Activated CD4-positive, alpha-beta T cell treated with anti-CD3 and anti-CD28 coated beads for 24 hours (primary cell): ENCODE measurements at regions not wholly inside any gene's neighbourhood (a gene's known extent, or its start where the extent isn't known, plus 50 kb on each side); places are given as distances from the start of the nearest gene placed in this dataset.

Experiments used
- DNase-seq, 2 donors: peaks; one replicate each; pipeline ENCODE4 v3.0.0-alpha.2; 2020; ENCODE audit warnings: low read depth in 2 of 2

DNA sequence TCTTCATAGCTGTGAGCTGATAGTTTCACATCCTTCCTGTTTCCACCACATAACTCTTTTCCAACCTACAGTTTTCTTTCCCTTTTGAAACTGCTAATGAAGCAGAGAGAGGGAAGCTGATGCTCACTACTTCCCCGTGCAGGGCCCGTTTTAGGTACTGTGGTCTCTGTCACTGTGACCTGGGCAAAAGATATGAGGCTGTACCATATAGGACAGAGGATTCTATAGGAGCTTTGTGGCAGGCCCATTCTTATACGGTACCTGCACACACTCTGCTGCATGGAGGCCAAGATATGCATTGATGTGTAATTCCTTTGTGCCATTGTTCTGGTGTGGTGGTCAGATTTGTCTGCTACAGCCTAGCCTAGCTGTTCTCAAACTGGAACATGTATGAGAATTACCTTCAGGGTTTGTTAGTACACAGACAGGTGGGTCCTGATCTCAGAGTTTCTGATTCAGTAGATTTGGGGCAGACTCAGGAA, 577.3 kb downstream of the LMO7 start:
- no peak for DNase-seq

DNA sequence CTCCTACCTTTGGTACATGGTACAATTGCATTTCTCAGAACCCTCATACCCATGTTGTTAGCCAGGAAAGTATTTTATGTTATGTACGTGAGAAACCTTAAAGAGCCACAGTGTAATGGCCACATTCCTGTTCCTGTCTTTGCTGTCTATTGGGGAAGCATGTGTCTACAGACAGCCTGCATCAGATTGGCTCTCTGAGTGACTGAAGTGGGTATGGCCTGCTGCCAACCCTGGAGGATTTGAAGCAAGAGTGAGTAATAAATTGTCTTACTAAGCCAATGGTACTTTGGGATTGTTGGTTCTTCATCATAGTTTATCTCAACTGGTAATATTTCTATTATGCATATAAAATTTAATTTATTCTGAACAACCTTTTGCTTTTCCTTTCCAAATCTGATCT, 574.1 kb downstream of the LMO7 start:
- DNase-seq: no peak

DNA sequence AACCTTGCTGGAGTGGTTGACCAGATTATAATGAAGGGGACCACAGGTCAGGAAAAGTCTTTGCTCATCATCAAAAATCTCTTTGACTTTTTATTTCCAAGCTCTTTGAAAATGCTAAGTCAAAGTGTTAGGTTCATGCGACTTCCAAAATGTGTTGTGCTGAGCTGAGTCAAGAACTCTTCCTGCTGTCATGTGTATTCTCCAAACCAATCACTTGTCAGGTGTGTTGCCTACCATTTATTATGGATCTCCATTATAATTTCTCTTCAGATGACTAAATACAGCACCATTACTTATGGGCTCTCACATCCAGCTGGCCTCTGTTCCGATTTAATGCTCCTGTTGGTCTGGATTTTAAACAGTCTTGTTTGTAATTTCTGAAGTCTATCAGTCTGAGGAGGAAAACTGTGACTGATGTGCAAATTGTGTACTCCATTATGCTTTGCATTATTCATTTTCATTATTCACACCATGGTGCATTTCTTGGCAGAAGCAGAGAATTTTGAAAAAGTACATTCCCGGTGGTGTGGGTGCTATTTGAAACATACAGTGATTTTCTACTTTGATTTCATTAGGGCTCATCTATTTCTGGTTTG, 562.5 kb downstream of the LMO7 start:
- no peak for DNase-seq

DNA sequence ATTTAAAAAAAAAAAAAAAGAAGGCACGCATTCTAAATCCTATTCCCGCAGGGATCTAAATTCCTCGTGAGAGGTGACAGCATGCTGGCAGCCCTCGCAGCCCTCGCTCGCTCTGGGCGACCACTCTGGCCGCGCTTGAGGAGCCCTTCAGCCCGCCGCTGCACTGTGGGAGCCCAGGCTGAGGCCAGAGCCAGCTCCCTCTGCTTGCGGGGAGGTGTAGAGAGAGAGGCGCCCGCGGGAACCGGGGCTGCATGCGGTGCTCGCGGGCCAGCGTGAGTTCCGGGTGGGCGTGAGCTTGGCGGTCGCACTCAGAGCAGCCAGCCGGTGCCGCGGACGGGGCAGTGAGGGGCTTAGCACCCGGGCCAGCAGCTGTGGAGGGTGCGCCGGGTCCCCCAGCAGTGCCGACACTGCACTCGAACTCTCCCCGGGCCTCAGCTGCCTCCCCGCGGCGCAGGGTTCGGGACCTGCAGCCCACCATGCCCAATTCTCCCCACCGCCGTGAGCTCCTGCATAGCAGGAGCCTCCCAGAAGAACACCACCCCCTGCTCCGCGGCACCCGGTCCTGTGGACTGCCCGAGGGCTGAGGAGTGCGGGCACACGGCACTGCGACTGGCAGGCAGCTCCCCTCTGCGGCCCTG, 553.9 kb downstream of the LMO7 start:
- no peak for DNase-seq

DNA sequence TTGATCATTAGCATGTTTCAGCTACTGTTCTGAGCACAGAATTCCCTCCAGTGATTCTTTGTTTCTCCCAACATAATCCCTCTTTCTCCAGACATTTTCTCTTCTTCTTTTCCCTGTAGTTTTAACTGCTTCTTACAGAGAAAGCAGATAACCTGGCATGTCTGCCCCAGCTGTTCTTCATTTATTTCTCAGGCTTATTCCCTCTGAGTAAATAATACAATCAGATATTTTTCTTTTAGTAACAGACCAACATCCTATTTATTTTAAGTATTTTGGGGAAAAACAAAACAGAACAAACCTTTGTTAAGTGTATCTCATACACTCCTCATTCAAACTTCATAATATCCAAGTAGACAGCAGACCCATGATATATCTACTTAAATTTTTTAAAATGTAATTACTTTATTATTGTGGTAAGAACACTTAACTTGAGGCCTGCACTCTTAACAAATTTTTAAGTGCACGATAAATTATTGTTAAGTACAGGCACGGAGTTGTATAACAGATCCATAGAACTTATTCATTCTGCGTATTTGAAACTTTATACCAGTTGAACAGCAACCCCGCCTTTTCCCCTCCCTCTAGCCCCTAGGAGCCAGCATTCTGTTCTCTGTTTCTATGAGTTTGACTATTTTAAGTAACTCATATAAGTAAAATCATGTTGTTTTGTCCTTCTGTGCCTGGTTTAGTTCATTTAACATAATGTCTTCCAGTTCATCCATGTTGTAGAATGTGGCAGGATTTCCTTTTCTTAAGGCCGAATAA, 540.0 kb downstream of the LMO7 start:
- DNase-seq: no peak

DNA sequence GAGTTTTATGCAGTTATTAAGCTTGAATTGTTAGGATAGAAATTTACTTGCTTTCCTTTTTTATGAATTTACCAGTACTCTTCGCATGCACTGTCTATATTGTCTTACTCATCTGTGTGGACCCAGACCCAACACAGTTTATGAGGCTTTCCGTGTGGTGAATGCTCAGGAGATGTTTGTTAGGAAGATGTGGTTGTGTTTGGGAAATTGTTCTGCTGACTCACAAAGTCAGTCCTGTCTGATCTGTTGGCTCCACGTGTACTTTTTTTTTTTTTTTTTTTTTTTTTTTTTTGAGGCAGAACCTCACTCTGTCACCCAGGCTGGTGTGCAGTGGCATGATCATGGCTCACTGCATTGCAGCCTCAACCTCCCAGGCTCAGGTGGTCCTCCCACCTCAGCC, 532.5 kb downstream of the LMO7 start:
- DNase-seq: no peak

DNA sequence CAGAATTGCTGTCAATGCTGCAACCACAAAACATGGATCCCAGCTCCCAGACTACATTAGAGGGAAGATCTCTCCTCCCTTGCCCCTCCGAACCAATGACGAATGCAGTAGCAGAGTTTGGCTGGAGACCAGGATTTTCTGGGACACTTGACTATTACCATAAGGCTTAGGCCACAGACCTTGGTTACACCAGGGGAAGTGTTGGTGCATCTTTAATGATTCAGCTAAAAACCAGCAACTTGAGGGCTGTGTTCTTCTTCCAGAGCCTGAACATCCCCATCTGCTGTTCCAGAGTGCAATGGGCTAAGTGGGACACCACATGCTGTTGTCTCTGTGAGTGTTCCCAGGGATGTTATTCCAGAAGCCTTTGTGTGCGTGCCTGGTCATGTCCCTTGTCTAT, 528.2 kb downstream of the LMO7 start:
- DNase-seq: no peak

DNA sequence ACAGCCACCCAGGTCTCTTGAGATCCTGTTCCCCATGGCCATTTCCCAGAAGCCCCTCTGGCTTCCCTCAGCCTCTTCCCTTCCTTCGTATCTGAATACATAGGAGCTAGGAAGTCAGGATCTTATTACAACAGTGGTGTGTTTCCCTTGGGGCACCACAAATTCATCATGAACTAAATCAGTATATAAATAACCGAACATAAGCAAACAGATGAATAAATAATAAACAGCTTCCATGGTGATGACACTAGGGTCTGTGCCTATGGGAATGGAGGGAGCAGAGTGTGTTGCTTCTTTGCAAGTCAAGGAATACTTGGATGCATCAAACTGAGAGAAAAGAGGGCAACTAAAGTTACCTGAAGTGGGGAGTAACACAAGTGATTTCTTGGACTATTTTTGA, 527.6 kb downstream of the LMO7 start:
- DNase-seq: no peak

DNA sequence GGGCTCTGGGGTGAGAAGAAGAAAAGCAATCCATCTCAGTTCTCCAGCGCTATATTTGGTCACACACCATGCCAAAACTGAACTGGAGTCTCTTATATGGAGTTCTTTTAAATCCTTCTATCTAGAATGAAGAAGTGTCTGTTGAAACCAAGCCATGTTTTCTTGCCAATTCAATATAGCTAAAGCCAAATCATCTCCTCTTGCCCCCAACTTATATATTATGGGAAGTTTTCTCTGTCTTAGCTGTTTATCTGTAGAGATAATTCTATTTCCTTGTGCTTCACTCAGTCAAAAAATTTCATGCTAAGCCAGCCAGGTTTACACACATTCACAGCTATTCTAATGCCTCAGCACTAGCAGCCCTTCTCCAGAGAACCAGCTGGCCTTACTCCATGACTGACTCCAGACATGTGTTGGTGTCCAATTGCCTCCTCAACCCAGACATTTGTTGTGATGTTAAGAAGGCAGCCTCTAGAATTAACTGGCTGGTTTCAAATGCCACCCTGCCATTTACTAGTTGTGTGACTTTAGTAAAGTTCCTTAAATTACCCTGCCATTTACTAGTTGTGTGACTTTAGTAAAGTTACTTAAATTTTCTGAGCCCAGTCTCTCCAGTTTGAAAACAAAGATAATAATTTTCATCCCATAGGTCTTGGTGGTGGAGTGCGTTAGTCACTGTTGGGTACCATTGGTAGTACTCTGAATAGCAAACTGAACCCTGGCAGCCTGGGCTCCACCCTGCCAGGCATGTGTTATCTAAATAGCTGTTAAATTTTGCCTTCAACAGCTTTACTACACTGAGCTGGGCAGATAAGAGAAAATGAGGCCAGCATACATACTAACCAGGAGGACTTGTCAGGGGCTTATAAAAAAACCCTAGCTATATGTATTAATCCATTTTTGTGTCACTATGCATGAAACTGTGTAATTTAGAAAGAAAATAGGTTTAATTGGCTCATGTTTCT, 525.1 kb downstream of the LMO7 start:
- no peak for DNase-seq

DNA sequence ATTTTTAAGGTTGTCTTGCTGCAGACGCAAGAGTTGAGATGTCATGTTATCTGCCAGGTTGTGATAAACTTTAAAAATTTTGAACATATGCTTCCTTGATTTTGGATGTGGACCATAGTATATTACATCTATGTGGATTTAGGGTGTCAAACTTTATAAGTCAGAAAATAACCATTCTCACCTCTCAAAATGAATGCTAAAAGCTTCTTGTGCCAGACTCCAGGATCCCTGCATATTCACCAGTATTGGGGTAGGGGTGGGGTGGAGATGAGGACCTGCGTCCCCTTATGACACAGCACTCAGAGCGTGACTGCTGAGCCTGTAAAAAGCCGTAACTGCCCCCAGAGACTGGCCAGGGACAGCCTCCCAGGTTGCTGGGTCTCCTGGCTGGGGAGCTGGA, 524.4 kb downstream of the LMO7 start:
- no peak for DNase-seq

DNA sequence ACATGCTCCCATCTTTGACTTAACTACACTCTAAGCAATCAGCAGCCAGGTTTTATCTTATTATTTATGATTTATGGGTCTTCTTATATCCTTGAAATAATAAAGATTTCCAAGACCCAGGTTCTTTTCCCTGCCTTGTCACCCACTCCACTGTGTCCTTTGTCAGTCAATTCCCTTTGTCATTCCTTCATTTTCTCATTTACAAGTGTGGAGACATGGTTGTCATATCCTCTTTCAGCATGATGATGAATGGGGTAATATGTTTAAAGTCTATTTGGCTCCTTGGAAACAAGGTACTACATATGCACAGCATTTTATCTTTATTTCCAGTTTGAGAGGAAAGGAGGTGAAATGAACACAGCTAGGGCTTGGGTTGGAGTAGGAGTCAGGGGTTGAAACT, 521.8 kb downstream of the LMO7 start:
- no peak for DNase-seq

DNA sequence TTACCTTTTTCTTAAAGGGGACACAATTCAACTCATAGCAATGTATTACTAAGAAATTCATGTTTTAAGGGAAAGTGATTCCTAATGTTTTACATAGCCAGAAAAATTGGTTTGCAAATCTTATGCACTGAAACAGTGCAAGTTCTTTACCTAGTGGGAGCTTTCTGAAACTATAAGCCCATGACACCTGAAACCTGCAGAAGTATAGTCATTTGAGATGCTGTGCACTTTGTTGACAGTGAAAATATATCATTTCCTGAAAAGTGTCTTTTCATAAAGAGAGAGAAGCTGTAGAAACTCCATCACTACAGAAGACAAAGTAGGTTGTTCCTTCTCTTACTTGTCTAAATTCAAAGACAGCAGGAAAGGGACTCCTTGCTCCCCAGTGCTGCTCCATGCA, 517.1 kb downstream of the LMO7 start:
- DNase-seq: no peak

DNA sequence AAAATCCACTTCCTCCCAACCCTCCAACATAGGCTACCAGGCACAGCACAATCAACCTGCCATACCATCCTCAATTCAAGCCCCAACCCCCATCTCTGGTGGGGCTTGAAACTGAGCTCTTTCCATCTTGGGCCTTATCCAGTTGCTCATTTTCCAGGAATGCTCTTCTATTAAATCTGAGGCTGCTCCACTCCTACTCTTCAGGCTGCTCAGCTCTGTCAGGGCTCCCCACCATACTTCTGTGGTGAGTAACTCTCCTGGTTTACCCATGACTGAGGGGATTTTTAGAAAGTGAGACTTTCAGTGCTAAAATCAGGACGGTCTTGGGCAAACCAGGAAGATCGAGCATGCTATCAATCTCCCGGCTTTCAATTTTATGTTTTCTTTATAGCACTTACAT, 512.8 kb downstream of the LMO7 start:
- DNase-seq: no peak

DNA sequence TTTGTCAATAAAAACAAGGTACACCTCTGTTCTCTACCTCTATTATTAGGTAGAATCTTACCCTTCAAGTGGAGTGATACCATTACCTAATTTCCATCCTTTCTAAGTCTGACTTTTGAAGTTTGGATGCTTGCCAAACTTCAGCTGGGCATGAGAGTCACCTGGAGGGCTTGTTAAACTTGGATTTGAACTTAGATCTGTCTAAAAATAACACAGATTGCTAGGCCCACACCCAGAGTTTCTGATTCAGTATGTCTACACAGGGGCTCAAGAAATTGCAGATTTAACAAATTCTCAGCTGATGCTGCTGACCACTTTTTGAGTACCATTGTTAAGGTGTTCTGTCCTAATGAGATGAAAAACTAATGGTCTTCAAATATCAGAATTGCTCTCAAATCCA, 512.2 kb downstream of the LMO7 start:
- no peak for DNase-seq

DNA sequence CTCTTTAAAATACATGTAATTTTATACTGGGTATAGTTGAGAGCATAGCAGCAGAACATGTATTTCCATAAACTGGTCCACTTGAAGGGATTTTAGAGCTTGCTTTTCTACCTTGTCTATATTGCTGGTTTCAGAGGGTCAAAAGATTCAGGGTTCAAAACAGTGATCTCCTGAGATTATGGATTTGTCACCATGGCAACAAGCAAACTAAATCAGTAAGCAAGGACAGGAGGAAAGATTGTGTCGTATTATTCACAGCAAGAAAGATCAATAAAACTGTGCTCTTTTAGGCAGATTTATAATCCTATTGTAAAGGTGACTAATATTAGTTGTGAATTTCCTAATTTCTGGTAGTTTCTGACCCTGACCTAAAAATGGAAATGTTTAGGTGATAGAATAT, 496.4 kb downstream of the LMO7 start:
- DNase-seq: no peak

DNA sequence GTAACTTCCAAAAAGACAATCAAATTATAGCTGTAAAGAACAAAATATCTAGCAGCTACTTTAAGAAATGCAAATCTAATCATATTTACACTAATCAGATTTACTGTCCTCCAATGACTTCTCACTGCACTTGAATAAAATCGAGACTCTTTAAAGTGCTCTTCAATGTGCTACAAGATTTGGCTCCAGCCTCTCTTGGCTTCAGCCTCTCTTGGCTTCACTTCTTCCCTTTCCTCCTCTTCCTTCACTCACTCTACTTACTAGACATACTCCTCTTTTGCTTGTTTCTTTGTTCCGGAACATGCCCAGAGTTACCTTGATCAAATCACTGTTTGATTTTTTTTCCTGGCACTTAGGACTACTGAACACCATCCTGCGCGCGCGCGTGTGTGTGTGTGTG, 495.4 kb downstream of the LMO7 start:
- no peak for DNase-seq

DNA sequence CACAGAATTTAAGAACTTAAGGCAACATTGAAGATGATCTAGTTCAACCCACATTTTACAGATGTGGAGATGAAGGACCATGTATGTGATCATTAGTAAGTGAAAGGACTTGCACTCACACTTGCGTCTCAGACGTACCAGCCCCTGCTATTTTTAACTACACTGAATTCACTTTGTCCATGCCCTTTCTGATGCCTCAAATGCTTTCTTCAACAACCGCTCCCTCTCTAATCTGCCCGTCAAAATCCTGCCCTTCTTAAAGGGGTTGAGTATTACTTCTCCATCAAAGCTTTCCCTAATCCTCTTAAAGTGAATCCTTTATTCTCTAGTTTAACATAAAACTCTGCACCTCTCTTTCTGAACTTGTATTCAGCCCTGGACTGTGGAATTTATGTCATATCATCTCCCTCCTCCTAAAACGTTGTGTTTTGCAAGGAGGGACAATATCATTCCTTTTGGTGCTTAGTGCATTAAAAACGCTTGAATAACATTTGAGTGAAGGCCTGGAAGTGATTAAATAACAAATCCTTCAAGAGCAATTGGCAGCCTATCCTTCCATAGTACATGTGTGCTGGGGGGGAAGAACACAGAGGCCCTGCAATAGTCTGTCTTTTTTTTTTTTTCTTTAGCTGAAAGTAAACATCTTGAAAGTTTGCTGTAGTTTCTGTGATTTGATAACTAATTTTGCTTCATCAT, 493.3 kb downstream of the LMO7 start:
- DNase-seq: no peak

DNA sequence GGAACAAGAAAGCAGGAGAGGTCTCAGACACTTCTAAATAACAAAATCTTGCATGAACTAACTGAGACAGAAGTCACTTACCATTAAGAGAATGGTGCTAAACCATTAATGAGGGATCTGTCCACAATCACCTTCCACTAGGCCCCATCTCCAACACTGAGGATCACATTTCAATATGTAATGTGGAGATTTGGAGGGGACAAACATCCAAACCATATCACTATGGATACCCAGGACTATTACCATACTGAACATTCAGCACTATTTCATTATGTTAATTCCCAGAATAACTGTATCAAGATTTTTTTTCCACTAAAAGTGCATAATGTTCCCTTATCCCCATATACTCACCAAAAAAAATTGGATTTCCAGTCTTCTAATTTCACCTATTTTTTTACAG, 491.8 kb downstream of the LMO7 start:
- DNase-seq: no peak

DNA sequence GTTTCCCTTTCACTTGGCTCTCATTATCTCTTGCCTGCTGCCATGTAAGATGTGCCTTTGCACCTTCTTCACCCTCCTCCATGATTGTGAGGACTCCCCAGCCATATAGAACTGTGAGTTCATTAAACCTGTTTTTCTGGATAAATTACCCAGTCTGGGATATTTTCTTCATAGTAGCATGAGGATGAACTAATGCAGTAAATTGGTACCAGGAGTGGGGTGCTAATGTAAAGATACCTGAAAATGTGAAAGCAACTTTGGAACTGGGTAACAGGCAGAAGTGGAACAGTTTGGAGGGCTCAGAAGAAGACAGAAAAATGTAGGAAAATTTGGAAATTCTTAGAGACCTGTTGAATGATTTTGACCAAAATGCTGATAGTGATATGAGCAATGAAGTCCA, 487.4 kb downstream of the LMO7 start:
- DNase-seq: no peak

DNA sequence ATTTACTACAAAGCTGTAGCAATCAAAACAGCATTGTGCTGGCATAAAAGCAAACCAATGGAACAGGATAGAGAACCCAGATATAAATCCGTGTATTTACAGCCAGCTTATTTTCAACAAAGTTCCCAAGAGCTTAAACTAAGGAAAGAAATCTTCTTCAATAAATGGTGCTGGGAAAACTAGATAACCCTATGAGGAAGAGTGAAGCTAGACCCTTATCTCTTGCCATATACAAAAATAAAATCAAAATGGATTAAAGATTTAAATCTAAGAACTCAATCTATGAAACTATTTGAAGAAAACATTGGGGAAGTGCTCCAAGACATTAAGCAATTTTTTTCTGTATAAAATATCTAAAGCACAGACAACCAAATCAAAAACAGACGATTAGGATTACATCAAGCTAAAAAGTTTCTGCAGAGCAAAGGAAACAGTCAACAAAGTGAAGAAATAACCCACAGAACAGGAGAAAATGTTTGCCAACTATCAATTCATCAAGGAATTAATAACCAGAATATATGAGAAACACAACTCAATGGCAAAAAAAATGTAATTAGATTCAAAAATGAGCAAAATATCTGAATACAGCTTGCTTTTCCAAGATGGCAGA, 480.7 kb downstream of the LMO7 start:
- DNase-seq: no peak

DNA sequence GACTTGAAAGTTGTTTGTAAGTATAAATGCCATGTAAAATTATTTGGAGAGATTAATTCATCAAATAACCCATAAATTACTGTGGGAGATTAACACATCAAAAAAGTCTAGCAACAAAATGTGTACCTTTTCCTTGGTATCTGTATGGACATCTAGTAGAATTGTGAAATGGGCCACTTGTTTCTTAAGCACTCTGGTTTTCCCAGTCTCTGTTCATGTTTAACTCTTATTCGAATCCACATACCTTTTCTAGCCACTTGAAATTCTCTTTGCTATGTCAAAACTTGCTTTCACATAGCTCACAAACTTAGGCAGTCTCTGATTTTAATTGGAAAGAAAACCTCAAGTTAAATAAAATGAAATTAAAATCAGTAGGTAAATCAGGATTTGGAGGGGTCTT, 470.6 kb downstream of the LMO7 start:
- DNase-seq: no peak
